Ovary (tissue), 7 donors: ENCODE measurements at regions not wholly inside any gene's neighbourhood (a gene's known extent, or its start where the extent isn't known, plus 50 kb on each side); places are given as distances from the start of the nearest gene placed in this dataset.

Experiments
- DNase-seq, 5 donors: peaks; one replicate each; pipeline ENCODE4 v3.0.0-alpha.2; 2019 to 2020
- H3K27ac ChIP-seq, 2 donors: fragments of 200-600 bp; one replicate each; pipeline versions ENCODE4 v1.5.1 to v1.8.0; 2019 to 2022
- H3K27me3 ChIP-seq: fragments of 200-600 bp; one replicate; pipeline ENCODE4 v1.8.0; 2022
- H3K36me3 ChIP-seq: fragments of 200-600 bp; sonication (generic); one replicate; pipeline ENCODE4 v1.5.1; 2019
- H3K4me1 ChIP-seq: one replicate; pipeline ENCODE4 v1.8.1; 2013; ENCODE audit warnings: mild to moderate bottlenecking, moderate library complexity; ENCODE audit not compliant: insufficient read depth
- H3K4me3 ChIP-seq: fragments of 200-600 bp; sonication (generic); one replicate; pipeline ENCODE4 v1.5.1; 2017
- H3K9me3 ChIP-seq, 2 donors: fragments of 200-600 bp in 1 of 2; sonication (generic) in 1 of 2; one replicate each; pipeline versions ENCODE4 v1.5.1 to v1.8.1; 2013 to 2019; ENCODE audit warnings: mild to moderate bottlenecking in 1 of 2, moderate library complexity in 1 of 2
- CTCF ChIP-seq, 3 donors: fragments of 450-650 bp in 2 of 3; fragments of 200-600 bp in 1 of 3; IDR thresholded peaks; one replicate each; pipeline versions ENCODE4 v1.5.1 to v1.8.0; 2016 to 2022; ENCODE audit warnings: antibody characterized with exemption in 3 of 3, mild to moderate bottlenecking in 1 of 3
- EP300 ChIP-seq: sonication (generic); formaldehyde crosslinking; IDR thresholded peaks from one replicate; pipeline ENCODE4 v1.6.1; 2017; ENCODE audit warnings: antibody characterized with exemption
- POLR2A ChIP-seq: fragments of 450-650 bp; IDR thresholded peaks from one replicate; pipeline ENCODE4 v1.6.1; 2017; ENCODE audit warnings: antibody characterized with exemption, mild to moderate bottlenecking, moderate library complexity
- WGBS, 3 donors: extraction: QIAGEN DNeasy Blood & Tissue Kit in 1 of 3; methylation state at CpG; one replicate each; pipeline versions ENCODE4 v1.1.5 to v1.1.7; 2013 to 2017; 5-methylcytosine and 5-hydroxymethylcytosine counted together
- intact Hi-C, 4 donors: fragments of 100-400 bp; cut with DNase I; formaldehyde crosslinking; loops; one replicate each; pipeline versions ENCODE4 v1.11.0 to v1.15.1; 2022 to 2023
- donor health status: DM: no; HTN: no; CAD: no; lungs with moderate emphysema.
- donor health status: DM: no; HTN: no; CAD: no.
- donor health status: Bipolar disorder and iron deficiency.
- donor health status: DM: no; HTN: no; CAD: no.
- donor health status: DM: yes; HTN: yes; CAD: no.

DNA sequence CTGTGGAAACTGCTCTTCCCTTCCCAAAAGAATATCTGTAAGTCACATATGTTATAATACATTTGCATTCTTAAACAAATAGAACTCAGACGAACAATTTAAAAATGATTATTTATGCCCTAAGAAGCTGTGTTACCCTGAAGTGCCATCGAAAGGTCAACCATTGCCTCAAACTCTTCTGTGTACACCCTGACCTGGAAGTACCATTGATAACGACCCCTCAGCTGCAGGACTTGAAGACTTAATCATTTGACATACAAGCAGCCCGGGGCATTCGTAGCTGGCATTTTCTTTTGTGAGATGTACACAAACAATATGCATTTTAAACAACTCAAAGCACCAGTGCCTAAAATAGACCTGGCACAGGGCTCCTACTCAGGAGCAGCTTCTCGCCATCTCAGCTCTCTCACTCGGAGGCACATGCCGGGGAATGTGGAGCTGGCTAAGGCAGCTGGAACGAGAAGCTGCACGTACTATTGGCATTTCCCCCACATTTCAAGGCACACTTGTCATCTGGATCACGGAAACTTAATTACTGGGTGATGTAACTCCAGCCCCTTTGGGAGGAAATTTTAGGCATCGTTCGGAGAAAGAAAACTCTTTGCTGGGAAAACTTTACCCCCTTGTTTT, 170.0 kb upstream of the GALNT5 start:
- Histone ChIP-seq H3K27ac (no peak overlapping the region), H3K9me3 (no peaks in the 10 kb centered on the region), H3K4me1 (no peaks in the 10 kb centered on the region), H3K36me3 (no peaks in the 10 kb centered on the region), H3K4me3 (no peak overlapping the region), H3K27me3 (no peaks in the 10 kb centered on the region)
- no peak for DNase-seq
- TF ChIP-seq EP300 (no peak), POLR2A (no peak), CTCF (IDR thresholded peaks at IDR 0.05) (no peak)
- 81 to 88% (median 85%) methylated on average over 13 of the region's 13 CpGs for WGBS, 3 donors
- intact Hi-C loops: no loop called here

GRCh38 chr2:157093666-157094065, 163.8 kb upstream of the GALNT5 start:
- Histone ChIP-seq H3K36me3 (no peaks in the 10 kb centered on the region), H3K4me3 (no peak overlapping the region), H3K27me3 (no peaks in the 10 kb centered on the region), H3K9me3 (no peaks in the 10 kb centered on the region), H3K27ac (no peak overlapping the region), H3K4me1 (no peaks in the 10 kb centered on the region)
- WGBS, 3 donors: 32 to 50% (median 49%) methylated on average over 3 of the region's 3 CpGs
- intact Hi-C loops: no loop called here
- no peak for DNase-seq
- TF ChIP-seq CTCF (IDR thresholded peaks at IDR 0.05) (no peak), POLR2A (no peak), EP300 (no peak)

DNA sequence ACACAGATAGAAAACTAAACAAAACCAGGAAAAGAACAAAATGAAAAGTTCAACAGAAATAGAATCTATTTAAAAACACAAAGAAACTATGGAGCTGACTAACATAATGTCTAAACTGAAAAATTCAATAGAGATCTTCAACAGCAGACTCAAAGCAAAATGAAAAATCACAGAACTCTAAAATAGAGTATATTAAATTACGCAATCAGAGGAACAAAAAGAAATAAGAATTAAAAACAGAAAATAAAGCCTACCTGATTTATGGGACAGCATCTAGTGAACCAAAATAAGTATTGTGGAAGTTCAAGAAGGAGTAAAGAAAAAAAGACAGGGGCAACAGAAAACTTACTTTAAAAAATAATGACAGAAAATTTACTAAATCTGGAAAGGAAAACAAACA, 152.1 kb upstream of the GALNT5 start:
- Histone ChIP-seq H3K9me3 (no peaks in the 10 kb centered on the region), H3K27me3 (no peaks in the 10 kb centered on the region), H3K27ac (no peak overlapping the region), H3K4me1 (no peaks in the 10 kb centered on the region), H3K4me3 (no peak overlapping the region), H3K36me3 (no peaks in the 10 kb centered on the region)
- no peak for DNase-seq
- intact Hi-C loops: no loop called here
- TF ChIP-seq CTCF (IDR thresholded peaks at IDR 0.05) (no peak), EP300 (no peak)
- 88 to 94% (median 94%) methylated on average over 1 of the region's 1 CpG for WGBS, 3 donors

- intact Hi-C loops: no loop called here
- WGBS, 3 donors: 86 to 96% (median 88%) methylated on average over 1 of the region's 1 CpG
- H3K4me1 ChIP-seq: no peaks in the 10 kb centered on the region
These were observed 150.6 kb upstream of the GALNT5 start for GRCh38 chr2:157106950-157107349.

More at GRCh38 chr2:157106950-157107349, 150.6 kb upstream of the GALNT5 start:
- Histone ChIP-seq H3K4me3 (no peak overlapping the region), H3K27ac (no peak overlapping the region), H3K9me3 (no peaks in the 10 kb centered on the region), H3K27me3 (no peaks in the 10 kb centered on the region), H3K36me3 (no peaks in the 10 kb centered on the region)
- TF ChIP-seq POLR2A: no peak
- no peak for TF ChIP-seq EP300
- TF ChIP-seq CTCF (IDR thresholded peaks at IDR 0.05): no peak
- DNase-seq: no peak
